GM19452 (cell line): ENCODE measurements at regions not wholly inside any gene's neighbourhood (a gene's known extent, or its start where the extent isn't known, plus 50 kb on each side); places are given as distances from the start of the nearest gene placed in this dataset.

Source experiments
- ATAC-seq: cut with Tn5 transposase; IDR thresholded peaks from one replicate; pipeline ENCODE4 v1.9.1; 2021; ENCODE audit not compliant: unreplicated experiment

GRCh38 chr9:20125727-20126126 is 336.9 kb upstream of the SLC24A2 start:
- no peak for ATAC-seq

- ATAC-seq, result no peak
These were observed 330.7 kb upstream of the SLC24A2 start for GRCh38 chr9:20119566-20119965.

GRCh38 chr9:20117986-20118385 is 329.1 kb upstream of the SLC24A2 start:
- no peak for ATAC-seq

- ATAC-seq, result no peak
These were observed 328.6 kb upstream of the SLC24A2 start for GRCh38 chr9:20117482-20117881.

GRCh38 chr9:20114974-20115373 is 326.1 kb upstream of the SLC24A2 start:
- no peak for ATAC-seq

GRCh38 chr9:20112205-20112783 is 323.5 kb upstream of the SLC24A2 start:
- no peak for ATAC-seq

GRCh38 chr9:20111173-20111843 is 322.5 kb upstream of the SLC24A2 start:
- ATAC-seq, result no peak

GRCh38 chr9:20095430-20096092 is 306.7 kb upstream of the SLC24A2 start:
- no peak for ATAC-seq

- no peak for ATAC-seq
These were observed 303.7 kb upstream of the SLC24A2 start for GRCh38 chr9:20092561-20092960.

- ATAC-seq, result no peak
These were observed 298.6 kb upstream of the SLC24A2 start for GRCh38 chr9:20087481-20087880.

GRCh38 chr9:20085842-20086241 is 297.0 kb upstream of the SLC24A2 start:
- no peak for ATAC-seq

- ATAC-seq, result no peak
These were observed 295.3 kb upstream of the SLC24A2 start for GRCh38 chr9:20084125-20084524.

- ATAC-seq, result no peak
These were observed 294.6 kb upstream of the SLC24A2 start for GRCh38 chr9:20083390-20083789.

GRCh38 chr9:20082831-20083230 is 294.0 kb upstream of the SLC24A2 start:
- no peak for ATAC-seq

GRCh38 chr9:20082406-20082805 is 293.6 kb upstream of the SLC24A2 start:
- ATAC-seq, result no peak

- ATAC-seq, result no peak
These were observed 289.4 kb upstream of the SLC24A2 start for GRCh38 chr9:20078246-20078645.

GRCh38 chr9:20074291-20074690 is 285.5 kb upstream of the SLC24A2 start:
- ATAC-seq, result no peak

- no peak for ATAC-seq
These were observed 281.5 kb upstream of the SLC24A2 start for GRCh38 chr9:20070336-20070735.

- ATAC-seq, result no peak
These were observed 277.2 kb upstream of the SLC24A2 start for GRCh38 chr9:20065796-20066700.

GRCh38 chr9:20065046-20065445 is 276.2 kb upstream of the SLC24A2 start:
- no peak for ATAC-seq

GRCh38 chr9:20054734-20055133 is 265.9 kb upstream of the SLC24A2 start:
- no peak for ATAC-seq
